HepG2 (cell line): ENCODE measurements at regions not wholly inside any gene's neighbourhood (a gene's known extent, or its start where the extent isn't known, plus 50 kb on each side); places are given as distances from the start of the nearest gene placed in this dataset.

Experiments
- ATAC-seq: fragments of 200-7000 bp; cut with Tn5 transposase; 3 replicates; pipeline ENCODE4 v1.9.1; 2020; ENCODE audit warnings: mild to moderate bottlenecking, moderate library complexity
- BruUV-seq: library from RNA; stranded (reverse); fragments of 400-500 nt; replicated peaks from 2 replicates; lab custom pipeline; 2021; lab: Mats Ljungman, UMichigan
- CTCF ChIA-PET: fragments of 300-600 bp; formaldehyde crosslinking; extraction: SDS; loops from one replicate; lab custom pipeline; 2021; ENCODE audit warnings: low total read pairs, inconsistent platforms, low intra/inter-chr PET ratio; lab: Yijun Ruan, JAX
- POLR2A ChIA-PET: fragments of 350-600 bp; sonication (Branson Sonifier 250); formaldehyde crosslinking; loops from one replicate; lab custom pipeline; 2020; ENCODE audit warnings: antibody characterized with exemption, inconsistent platforms; lab: Yijun Ruan, JAX
- DNase-seq: peaks from one replicate; pipeline ENCODE4 v3.0.0-alpha.2; 2015; ENCODE audit warnings: low spot score
- FAIRE-seq: peaks from 3 replicates; lab custom pipeline; 2011; peaks lifted over from hg19 to GRCh38; lab: Jason Lieb, UNC
- H2AFZ ChIP-seq: one replicate; pipeline ENCODE4 v1.6.1; 2011; ENCODE audit warnings: low read length, inconsistent platforms
- H3K27ac ChIP-seq: fragments of 300-600 bp; 3 replicates; pipeline ENCODE4 v1.8.0; 2011; ENCODE audit warnings: mixed run types, mild to moderate bottlenecking, mixed read lengths, low read length, inconsistent platforms; ENCODE audit not compliant: insufficient read depth; ENCODE audit errors: extremely low read length
- H3K27me3 ChIP-seq, 2 experiments: fragments of 200-600 bp in 1 of 2; 2 replicates in 1 of 2; 3 replicates in 1 of 2; pipeline versions ENCODE4 v1.6.0 to v1.8.0; 2011; ENCODE audit warnings: low read length in 2 of 2, mild to moderate bottlenecking in 2 of 2, moderate library complexity in 2 of 2, inconsistent platforms in 1 of 2; ENCODE audit not compliant: insufficient read depth in 2 of 2, control insufficient read depth in 1 of 2
- H3K36me3 ChIP-seq, 2 experiments: fragments of 200-600 bp in 1 of 2; replicated peaks in 1 of 2; 2 replicates in 1 of 2; 3 replicates in 1 of 2; pipeline versions ENCODE4 v1.5.1 to v1.8.0; 2011; ENCODE audit warnings: low read length in 2 of 2, inconsistent platforms in 1 of 2; ENCODE audit not compliant: insufficient read depth in 2 of 2, control insufficient read depth in 1 of 2
- H3K4me1 ChIP-seq: 2 replicates; pipeline ENCODE4 v1.5.1; 2012; ENCODE audit warnings: low read length, inconsistent platforms; ENCODE audit not compliant: insufficient read depth
- H3K4me2 ChIP-seq: 2 replicates; pipeline ENCODE4 v1.6.0; 2011; ENCODE audit warnings: low read depth, low read length, inconsistent platforms
- H3K4me3 ChIP-seq, 3 experiments: fragments of 200-600 bp in 1 of 3; sonication (generic), shearing (Covaris generic) in 1 of 3; replicated peaks in 1 of 3; 2 replicates each; pipeline ENCODE4 v1.5.1; 2011 to 2016; ENCODE audit warnings: low read length in 3 of 3, inconsistent platforms in 2 of 3, low read depth in 2 of 3, mild to moderate bottlenecking in 2 of 3, control low read depth in 1 of 3, mixed read lengths in 1 of 3; ENCODE audit not compliant: insufficient read depth in 1 of 3
- H3K79me2 ChIP-seq: one replicate; pipeline ENCODE4 v1.6.1; 2011; ENCODE audit warnings: low read length, inconsistent platforms; ENCODE audit not compliant: insufficient read depth
- H3K9ac ChIP-seq: 2 replicates; pipeline ENCODE4 v1.6.0; 2011; ENCODE audit warnings: mild to moderate bottlenecking, low read depth, low read length, inconsistent platforms; ENCODE audit not compliant: insufficient read depth
- H3K9me3 ChIP-seq: 2 replicates; pipeline ENCODE4 v1.5.1; 2012; ENCODE audit warnings: mild to moderate bottlenecking, low read length
- H4K20me1 ChIP-seq: 2 replicates; pipeline ENCODE4 v1.6.0; 2011; ENCODE audit warnings: inconsistent platforms, mild to moderate bottlenecking, low read length, moderate library complexity; ENCODE audit not compliant: insufficient read depth
- ARNTL ChIP-seq: sonication (generic); formaldehyde crosslinking; IDR thresholded peaks from 2 replicates; pipeline ENCODE4 v1.4.0; 2020; ENCODE audit warnings: mild to moderate bottlenecking, missing genetic modification reagents
- KLF11 ChIP-seq: IDR thresholded peaks from 2 replicates; pipeline ENCODE4 v1.6.1; 2016; ENCODE audit warnings: missing compliant biosample characterization
- KLF9 ChIP-seq: IDR thresholded peaks from 2 replicates; pipeline ENCODE4 v1.6.1; 2016; ENCODE audit warnings: low read depth
- MATR3 ChIP-seq: sonication (generic); formaldehyde crosslinking; IDR thresholded peaks from 2 replicates; pipeline ENCODE4 v1.4.0; 2020; ENCODE audit warnings: missing genetic modification reagents
- PCBP2 ChIP-seq: fragments of 200-400 bp; formaldehyde crosslinking; optimal IDR thresholded peaks from 2 replicates; pipeline ENCODE3; 2018; ENCODE audit warnings: low read length, low read depth; ENCODE audit not compliant: poor library complexity, severe bottlenecking
- POLR2A ChIP-seq, 2 experiments: IDR thresholded peaks; 2 replicates each; pipeline ENCODE4 v1.6.1; 2011; ENCODE audit warnings: low read depth in 2 of 2, low read length in 2 of 2, mild to moderate bottlenecking in 1 of 2, moderate library complexity in 1 of 2; ENCODE audit not compliant: insufficient read depth in 1 of 2
- RARG ChIP-seq: sonication (generic); formaldehyde crosslinking; IDR thresholded peaks from 2 replicates; pipeline ENCODE4 v1.4.0; 2020; ENCODE audit warnings: low read depth, mild to moderate bottlenecking, missing genetic modification reagents
- SIN3A ChIP-seq: IDR thresholded peaks from 2 replicates; pipeline ENCODE4 v1.6.1; 2011; ENCODE audit warnings: low read depth, mild to moderate bottlenecking, control low read depth, low read length, borderline replicate concordance
- ZFP36L2 ChIP-seq: sonication (generic); formaldehyde crosslinking; IDR thresholded peaks from 2 replicates; pipeline ENCODE4 v1.4.0; 2020; ENCODE audit warnings: missing genetic modification reagents
- ZNF430 ChIP-seq: sonication (generic); formaldehyde crosslinking; IDR thresholded peaks from 2 replicates; pipeline ENCODE4 v1.9.0; 2021; ENCODE audit warnings: mild to moderate bottlenecking, missing genetic modification reagents
- ZNF713 ChIP-seq: sonication (generic); formaldehyde crosslinking; IDR thresholded peaks from 2 replicates; pipeline ENCODE4 v1.4.0; 2020; ENCODE audit warnings: mild to moderate bottlenecking, missing genetic modification reagents
- ZNF737 ChIP-seq: sonication (generic); formaldehyde crosslinking; IDR thresholded peaks from 2 replicates; pipeline ENCODE4 v1.5.0; 2020; ENCODE audit warnings: missing genetic modification reagents, mild to moderate bottlenecking, borderline replicate concordance
- ZNF766 ChIP-seq: sonication (generic); formaldehyde crosslinking; IDR thresholded peaks from 2 replicates; pipeline ENCODE4 v1.5.0; 2020; ENCODE audit warnings: missing genetic modification reagents, borderline replicate concordance
- ZNF768 ChIP-seq: sonication (generic); formaldehyde crosslinking; IDR thresholded peaks from 2 replicates; pipeline ENCODE4 v1.4.0; 2020; ENCODE audit warnings: missing genetic modification reagents
- WGBS: methylation state at CpG from one replicate; pipeline ENCODE4 v1.1.6; 2017; ENCODE audit warnings: low lambda C conversion rate; 5-methylcytosine and 5-hydroxymethylcytosine counted together
- in situ Hi-C: cut with HindIII; loops from 2 replicates; pipeline ENCODE4 v1.10.0; 2017; ENCODE audit warnings: low pct_unique_long_range_greater_than_20kb; ENCODE audit not compliant: extremely low pct_ligation_motif_present
- intact Hi-C: fragments of 100-400 bp; cut with micrococcal nuclease; formaldehyde crosslinking; loops from one replicate; pipeline ENCODE4 v1.10.0; 2022; ENCODE audit not compliant: unreplicated experiment
- TF ChIP-seq, protein P1 (sequence below): sonication (generic); formaldehyde crosslinking; IDR thresholded peaks from 2 replicates; pipeline ENCODE4 v1.5.0; 2020; ENCODE audit warnings: mild to moderate bottlenecking, missing genetic modification reagents, moderate library complexity
- TF ChIP-seq, protein P2 (sequence below): IDR thresholded peaks from 2 replicates; pipeline ENCODE4 v1.6.1; 2016; ENCODE audit warnings: missing compliant biosample characterization, missing genetic modification reagents, borderline replicate concordance

DNA sequence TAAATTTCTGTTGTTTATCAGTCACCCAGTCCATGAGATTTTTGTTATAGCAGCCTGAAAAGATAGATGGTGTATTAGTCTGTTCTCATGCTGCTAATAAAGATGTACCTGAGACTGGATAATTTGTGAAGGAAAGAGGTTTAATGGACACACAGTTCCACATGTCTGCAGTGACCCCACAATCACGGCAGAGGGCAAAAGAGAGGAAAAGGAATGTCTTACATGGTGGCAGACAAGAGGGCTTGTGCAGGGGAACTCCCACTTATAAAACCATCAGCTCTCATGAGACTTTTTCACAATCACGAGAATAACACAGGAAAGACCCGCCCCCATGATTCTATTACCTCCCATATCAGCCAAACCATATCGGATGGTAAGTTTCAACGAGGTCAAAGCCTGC lies 309.2 kb downstream of the LIG4 start:
- H3K79me2 ChIP-seq, result no peaks in the 10 kb centered on the region
- H3K36me3 ChIP-seq, result no peaks in the 10 kb centered on the region
- POLR2A ChIA-PET, result no interaction called here
- DNase-seq (peak; percentile 3), ATAC-seq (peak; percentile 68), FAIRE-seq (no peak)
- CTCF ChIA-PET, result interaction anchor here (2.2 kb wide), 1 partner anchor 249 kb away, joined by 15 read pairs; no protein-coding TSS in a partner anchor
- no peaks in the 10 kb centered on the region for H3K4me1 ChIP-seq
- no TSS peak for BruUV-seq
- intact Hi-C loops (no loop called here), in situ Hi-C loops (no loop called here)
- WGBS, result 10% methylated on average over 5 of the region's 5 CpGs
- H3K27me3 ChIP-seq, result no peaks in the 10 kb centered on the region
- no peak overlapping the region for H3K4me3 ChIP-seq
- no peak overlapping the region for H3K4me2 ChIP-seq
- 0 out of 2 replicates have a peak, but pooled peaks have one; percentile 24 for TF ChIP-seq ZNF766 (CRISPR knock-in tag)
- peak; percentile 99 for TF ChIP-seq ZNF430 (CRISPR knock-in tag)
- TF ChIP-seq SIN3A, result no peak
- TF ChIP-seq, protein P1, sequence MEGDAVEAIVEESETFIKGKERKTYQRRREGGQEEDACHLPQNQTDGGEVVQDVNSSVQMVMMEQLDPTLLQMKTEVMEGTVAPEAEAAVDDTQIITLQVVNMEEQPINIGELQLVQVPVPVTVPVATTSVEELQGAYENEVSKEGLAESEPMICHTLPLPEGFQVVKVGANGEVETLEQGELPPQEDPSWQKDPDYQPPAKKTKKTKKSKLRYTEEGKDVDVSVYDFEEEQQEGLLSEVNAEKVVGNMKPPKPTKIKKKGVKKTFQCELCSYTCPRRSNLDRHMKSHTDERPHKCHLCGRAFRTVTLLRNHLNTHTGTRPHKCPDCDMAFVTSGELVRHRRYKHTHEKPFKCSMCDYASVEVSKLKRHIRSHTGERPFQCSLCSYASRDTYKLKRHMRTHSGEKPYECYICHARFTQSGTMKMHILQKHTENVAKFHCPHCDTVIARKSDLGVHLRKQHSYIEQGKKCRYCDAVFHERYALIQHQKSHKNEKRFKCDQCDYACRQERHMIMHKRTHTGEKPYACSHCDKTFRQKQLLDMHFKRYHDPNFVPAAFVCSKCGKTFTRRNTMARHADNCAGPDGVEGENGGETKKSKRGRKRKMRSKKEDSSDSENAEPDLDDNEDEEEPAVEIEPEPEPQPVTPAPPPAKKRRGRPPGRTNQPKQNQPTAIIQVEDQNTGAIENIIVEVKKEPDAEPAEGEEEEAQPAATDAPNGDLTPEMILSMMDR (CRISPR knock-in tag), result peak; percentile 29; the same call in 1 of the 2 replicates
- no peak overlapping the region for H3K9ac ChIP-seq
- H3K27ac ChIP-seq, result no peak overlapping the region
- H2AFZ ChIP-seq, result no peak overlapping the region
- H4K20me1 ChIP-seq, result no peaks in the 10 kb centered on the region
- H3K9me3 ChIP-seq, result no peaks in the 10 kb centered on the region

DNA sequence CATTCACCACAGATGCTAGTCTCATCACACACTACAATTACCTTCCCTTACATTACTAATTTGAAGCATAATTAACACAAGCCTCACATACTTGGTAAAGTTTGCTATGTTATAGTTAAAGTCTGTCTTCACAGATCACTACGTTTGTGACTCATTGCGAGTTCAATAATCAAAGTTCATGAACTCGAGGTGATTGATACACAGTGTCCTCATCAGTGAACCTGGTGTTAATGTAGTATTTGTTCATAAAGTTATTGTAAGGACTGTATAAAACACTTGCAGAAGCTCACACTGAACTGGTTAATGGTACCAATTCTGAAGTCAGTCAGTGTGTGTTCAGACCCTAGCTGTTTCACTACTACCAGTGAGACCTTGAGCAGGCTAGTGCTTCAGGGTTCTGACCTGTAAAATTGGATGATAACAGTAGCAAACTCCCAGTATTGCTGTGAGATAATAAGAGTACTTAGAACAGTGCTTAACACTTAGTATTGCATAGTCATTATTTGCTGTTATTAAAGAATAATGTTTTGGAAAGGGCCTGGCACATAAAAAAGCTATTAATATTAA lies 313.3 kb downstream of the LIG4 start:
- Histone ChIP-seq H3K27ac (no peak overlapping the region), H3K4me1 (no peaks in the 10 kb centered on the region), H3K27me3 (no peaks in the 10 kb centered on the region), H3K79me2 (no peaks in the 10 kb centered on the region), H3K9ac (no peak overlapping the region), H3K4me2 (no peak overlapping the region), H3K36me3 (no peaks in the 10 kb centered on the region), H2AFZ (no peak overlapping the region), H3K4me3 (no peak overlapping the region), H4K20me1 (no peaks in the 10 kb centered on the region), H3K9me3 (0 out of 2 replicates have a peak, but pooled peaks cover 5% of the 10 kb centered on the region)
- TF ChIP-seq KLF11, result no peak
- no peak for TF ChIP-seq POLR2A (IDR thresholded peaks at IDR 0.05; ENCODE audit: insufficient read depth in 1 of 2, low read depth in 2 of 2, low read length in 2 of 2)
- TF ChIP-seq RARG, result no peak
- TF ChIP-seq, protein P2, sequence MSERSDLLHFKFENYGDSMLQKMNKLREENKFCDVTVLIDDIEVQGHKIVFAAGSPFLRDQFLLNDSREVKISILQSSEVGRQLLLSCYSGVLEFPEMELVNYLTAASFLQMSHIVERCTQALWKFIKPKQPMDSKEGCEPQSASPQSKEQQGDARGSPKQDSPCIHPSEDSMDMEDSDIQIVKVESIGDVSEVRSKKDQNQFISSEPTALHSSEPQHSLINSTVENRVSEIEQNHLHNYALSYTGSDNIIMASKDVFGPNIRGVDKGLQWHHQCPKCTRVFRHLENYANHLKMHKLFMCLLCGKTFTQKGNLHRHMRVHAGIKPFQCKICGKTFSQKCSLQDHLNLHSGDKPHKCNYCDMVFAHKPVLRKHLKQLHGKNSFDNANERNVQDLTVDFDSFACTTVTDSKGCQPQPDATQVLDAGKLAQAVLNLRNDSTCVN (CRISPR knock-in tag), result no peak
- TF ChIP-seq ARNTL (CRISPR knock-in tag), result no peak
- no peak for TF ChIP-seq ZNF768 (CRISPR knock-in tag)
- no peak for TF ChIP-seq ZNF737
- TF ChIP-seq ZNF713 (CRISPR knock-in tag), result no peak
- TF ChIP-seq KLF9, result no peak
- TF ChIP-seq ZFP36L2 (CRISPR knock-in tag), result no peak
- TF ChIP-seq MATR3, result no peak
- TF ChIP-seq PCBP2, result no peak
- WGBS, result 2% methylated on average over 3 of the region's 3 CpGs
- in situ Hi-C loops (no loop called here), intact Hi-C loops (no loop called here)
- ChIA-PET POLR2A (no interaction called here), CTCF (no interaction called here)
- no peak for FAIRE-seq
- no peak for ATAC-seq
- no TSS peak for BruUV-seq
- no peak for DNase-seq
